ENCODE measurements at regions not wholly inside any gene's neighbourhood (a gene's known extent, or its start where the extent isn't known, plus 50 kb on each side); places are given as distances from the start of the nearest gene placed in this dataset.

DNA sequence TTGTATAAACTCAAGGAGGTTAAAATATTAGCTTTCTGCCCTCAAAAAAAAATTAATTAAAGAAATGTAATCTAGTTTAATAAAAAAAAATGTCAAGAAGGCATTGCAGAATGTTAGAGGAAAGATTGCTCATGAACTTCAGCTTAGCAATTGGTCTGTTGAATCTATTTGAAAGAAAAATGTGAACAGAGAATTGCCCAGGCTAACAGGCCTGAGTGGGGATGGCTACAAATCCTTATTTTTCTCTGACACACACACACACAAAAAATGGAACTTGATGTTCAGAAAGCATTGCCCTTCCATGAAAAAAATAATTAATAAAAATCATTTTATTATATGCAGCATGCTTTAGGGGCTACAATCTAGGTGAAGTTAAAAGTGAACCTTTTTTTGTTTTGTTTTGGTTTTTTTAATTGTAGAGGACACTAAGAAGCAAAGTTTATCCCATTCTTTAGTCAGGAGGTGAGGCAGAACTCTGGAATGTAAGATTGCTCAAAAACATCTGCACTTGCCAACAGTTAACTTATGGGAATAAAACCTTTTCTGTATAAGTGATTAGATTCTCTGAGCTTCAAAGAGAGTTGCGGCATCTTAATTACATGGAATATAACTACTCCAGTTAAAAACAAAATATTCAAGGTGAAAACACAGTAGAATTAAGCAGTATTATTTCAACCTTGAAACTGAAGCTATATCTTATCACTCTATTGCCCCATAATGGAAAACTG lies 658.5 kb upstream of the ADGRL2 start:
- TF ChIP-seq, protein P1, sequence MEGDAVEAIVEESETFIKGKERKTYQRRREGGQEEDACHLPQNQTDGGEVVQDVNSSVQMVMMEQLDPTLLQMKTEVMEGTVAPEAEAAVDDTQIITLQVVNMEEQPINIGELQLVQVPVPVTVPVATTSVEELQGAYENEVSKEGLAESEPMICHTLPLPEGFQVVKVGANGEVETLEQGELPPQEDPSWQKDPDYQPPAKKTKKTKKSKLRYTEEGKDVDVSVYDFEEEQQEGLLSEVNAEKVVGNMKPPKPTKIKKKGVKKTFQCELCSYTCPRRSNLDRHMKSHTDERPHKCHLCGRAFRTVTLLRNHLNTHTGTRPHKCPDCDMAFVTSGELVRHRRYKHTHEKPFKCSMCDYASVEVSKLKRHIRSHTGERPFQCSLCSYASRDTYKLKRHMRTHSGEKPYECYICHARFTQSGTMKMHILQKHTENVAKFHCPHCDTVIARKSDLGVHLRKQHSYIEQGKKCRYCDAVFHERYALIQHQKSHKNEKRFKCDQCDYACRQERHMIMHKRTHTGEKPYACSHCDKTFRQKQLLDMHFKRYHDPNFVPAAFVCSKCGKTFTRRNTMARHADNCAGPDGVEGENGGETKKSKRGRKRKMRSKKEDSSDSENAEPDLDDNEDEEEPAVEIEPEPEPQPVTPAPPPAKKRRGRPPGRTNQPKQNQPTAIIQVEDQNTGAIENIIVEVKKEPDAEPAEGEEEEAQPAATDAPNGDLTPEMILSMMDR (IDR thresholded peaks at IDR 0.05) = no peak
- TF ChIP-seq POLR2A (IDR thresholded peaks at IDR 0.05) = no peak
